HG02938 (cell line): ENCODE measurements at regions not wholly inside any gene's neighbourhood (a gene's known extent, or its start where the extent isn't known, plus 50 kb on each side); places are given as distances from the start of the nearest gene placed in this dataset.
"Not testable (repeated sequence)": the region's sequence is repeated elsewhere in the genome, so short reads cannot be mapped to it uniquely, and the experiment has no call there.

Experiments used
- ATAC-seq: cut with Tn5 transposase; IDR thresholded peaks from one replicate; pipeline ENCODE4 v1.9.1; 2021; ENCODE audit warnings: mild to moderate bottlenecking, moderate library complexity; ENCODE audit not compliant: unreplicated experiment

- ATAC-seq: no peak
Measured at GRCh38 chr20:25848222-25848621, 151.6 kb upstream of the ZNF337 start.

GRCh38 chr20:25844640-25845039 lies 148.0 kb upstream of the ZNF337 start:
- ATAC-seq: not testable (repeated sequence)

GRCh38 chr20:25813511-25813910 lies 116.9 kb upstream of the ZNF337 start:
- not testable (repeated sequence) for ATAC-seq

- not testable (repeated sequence) for ATAC-seq
Measured at GRCh38 chr20:25798174-25798993, 101.7 kb upstream of the ZNF337 start.

GRCh38 chr20:25797062-25797461 lies 100.4 kb upstream of the ZNF337 start:
- ATAC-seq: not testable (repeated sequence)

GRCh38 chr20:25777241-25777640 lies 80.6 kb upstream of the ZNF337 start:
- ATAC-seq: not testable (repeated sequence)

GRCh38 chr20:25774711-25775110 lies 78.1 kb upstream of the ZNF337 start:
- ATAC-seq: not testable (repeated sequence)

- ATAC-seq: not testable (repeated sequence)
Measured at GRCh38 chr20:25774203-25774602, 77.5 kb upstream of the ZNF337 start.

- ATAC-seq: not testable (repeated sequence)
Measured at GRCh38 chr20:25772437-25772836, 75.8 kb upstream of the ZNF337 start.

GRCh38 chr20:25771818-25772217 lies 75.2 kb upstream of the ZNF337 start:
- not testable (repeated sequence) for ATAC-seq

- no peak for ATAC-seq
Measured at GRCh38 chr20:25761596-25761995, 64.9 kb upstream of the ZNF337 start.

GRCh38 chr20:25761046-25761445 lies 64.4 kb upstream of the ZNF337 start:
- not testable (repeated sequence) for ATAC-seq

GRCh38 chr20:25750765-25751696 lies 54.4 kb upstream of the ZNF337 start:
- ATAC-seq: no peak

GRCh38 chr20:25750220-25750764 lies 53.6 kb upstream of the ZNF337 start:
- no peak for ATAC-seq

GRCh38 chr20:25749649-25750048 lies 53.0 kb upstream of the ZNF337 start:
- no peak for ATAC-seq
